GM12878 (cell line): ENCODE measurements at regions not wholly inside any gene's neighbourhood (a gene's known extent, or its start where the extent isn't known, plus 50 kb on each side); places are given as distances from the start of the nearest gene placed in this dataset.

Experiments
- CEBPB ChIP-seq, 2 experiments: fragments of 150-350 bp in 1 of 2; IDR thresholded peaks; 2 replicates each; pipeline ENCODE4 v1.6.1; 2012 to 2014; ENCODE audit warnings: low read depth in 2 of 2, low read length in 2 of 2, borderline replicate concordance in 1 of 2, inconsistent platforms in 1 of 2
- CHD1 ChIP-seq: IDR thresholded peaks from 2 replicates; pipeline ENCODE4 v1.6.1; 2012; ENCODE audit warnings: low read depth, low read length, improper control_type of control experiment
- CTCF ChIP-seq, 3 experiments: IDR thresholded peaks in 2 of 3; conservative IDR thresholded peaks in 1 of 3; 2 replicates each; pipeline ENCODE4 v1.5.1; 2011; ENCODE audit warnings: low read depth in 3 of 3, low read length in 3 of 3, mild to moderate bottlenecking in 3 of 3, control low read depth in 2 of 3, moderate library complexity in 2 of 3, inconsistent platforms in 1 of 3, mixed read lengths in 1 of 3; ENCODE audit not compliant: control insufficient read depth in 2 of 3, insufficient read depth in 1 of 3; ENCODE audit errors: extremely low read depth in 1 of 3
- ELK1 ChIP-seq: IDR thresholded peaks from 2 replicates; pipeline ENCODE4 v1.6.1; 2012; ENCODE audit warnings: low read depth, low read length, improper control_type of control experiment
- FOXM1 ChIP-seq: IDR thresholded peaks from 2 replicates; pipeline ENCODE4 v1.6.1; 2012; ENCODE audit warnings: low read depth, mild to moderate bottlenecking, inconsistent platforms, low read length, moderate library complexity
- GABPA ChIP-seq: IDR thresholded peaks from 2 replicates; pipeline ENCODE4 v1.6.1; 2014; ENCODE audit warnings: antibody characterized with exemption, low read depth, mild to moderate bottlenecking, inconsistent platforms
- HDAC6 ChIP-seq: fragments of 200-600 bp; sonication (generic); IDR thresholded peaks from one replicate; pipeline ENCODE4 v1.8.0; 2017; ENCODE audit warnings: antibody characterized with exemption; ENCODE audit not compliant: unreplicated experiment
- IKZF1 ChIP-seq: fragments of 450-650 bp; conservative IDR thresholded peaks from 2 replicates; pipeline ENCODE4 v1.6.1; 2017; ENCODE audit warnings: antibody characterized with exemption, mild to moderate bottlenecking
- NFXL1 ChIP-seq: fragments of 450-650 bp; IDR thresholded peaks from 2 replicates; pipeline ENCODE4 v1.6.1; 2017; ENCODE audit warnings: antibody characterized with exemption, mild to moderate bottlenecking, borderline replicate concordance
- POLR2A ChIP-seq: IDR thresholded peaks from 2 replicates; pipeline ENCODE4 v1.6.1; 2011; ENCODE audit warnings: low read depth, mild to moderate bottlenecking, low read length
- POLR2AphosphoS5 ChIP-seq: IDR thresholded peaks from 2 replicates; pipeline ENCODE4 v1.6.1; 2011; ENCODE audit warnings: mild to moderate bottlenecking, low read length, inconsistent platforms
- SIN3A ChIP-seq: IDR thresholded peaks from 2 replicates; pipeline ENCODE4 v1.6.1; 2012; ENCODE audit warnings: low read depth, low read length, improper control_type of control experiment
- SMAD1 ChIP-seq: fragments of 450-650 bp; IDR thresholded peaks from 2 replicates; pipeline ENCODE4 v1.6.1; 2018; ENCODE audit warnings: mild to moderate bottlenecking, low read depth; ENCODE audit not compliant: partially characterized antibody
- TAF1 ChIP-seq: IDR thresholded peaks from 2 replicates; pipeline ENCODE4 v1.6.1; 2011; ENCODE audit warnings: mild to moderate bottlenecking, low read depth, low read length, borderline replicate concordance

- TF ChIP-seq CEBPB (IDR thresholded peaks at IDR 0.05; ENCODE audit: borderline replicate concordance in 1 of 2, low read depth in 2 of 2, low read length in 2 of 2) (no peak), CTCF (IDR thresholded peaks at IDR 0.05 in 2 of 3, conservative IDR thresholded peaks at IDR 0.05 in 1 of 3; ENCODE audit: control insufficient read depth in 2 of 3, extremely low read depth in 1 of 3, insufficient read depth in 1 of 3, low read depth in 3 of 3, low read length in 3 of 3) (no peak), GABPA (no peak), POLR2A (no peak), SIN3A (no peak), IKZF1 (no peak), HDAC6 (no peak), FOXM1 (no peak), SMAD1 (no peak), TAF1 (no peak), POLR2AphosphoS5 (no peak), NFXL1 (no peak), CHD1 (no peak), ELK1 (no peak)
These were observed 119.3 kb downstream of the TMCO5A start for GRCh38 chr15:38053776-38054175.
